ENCODE measurements at regions not wholly inside any gene's neighbourhood (a gene's known extent, or its start where the extent isn't known, plus 50 kb on each side); places are given as distances from the start of the nearest gene placed in this dataset.
A peak's percentile ranks its signal among the peaks of the same experiment; 100 is the strongest.

- TF ChIP-seq CTCF (IDR thresholded peaks at IDR 0.05), result no peak
- H3K27me3 ChIP-seq, result no peaks in the 10 kb centered on the region
- no peak overlapping the region for H3K4me3 ChIP-seq
These were observed 280.5 kb downstream of the NSG2 start for GRCh38 chr5:174325961-174326360.

GRCh38 chr5:174326372-174326771 lies 280.9 kb downstream of the NSG2 start:
- DNase-seq (ENCODE audit: low spot score in 2 of 2), result no peak
- Histone ChIP-seq H3K36me3 (no peaks in the 10 kb centered on the region), H3K27ac (no peak overlapping the region), H3K9me3 (no peaks in the 10 kb centered on the region), H3K4me1 (no peaks in the 10 kb centered on the region), H3K4me3 (no peak overlapping the region), H3K27me3 (no peaks in the 10 kb centered on the region)
- intact Hi-C loops (cut with DNase I), result loop anchor here (5.0 kb wide), 2 partner anchors 91 to 466 kb away; no protein-coding TSS in a partner anchor
- no peak for TF ChIP-seq CTCF (IDR thresholded peaks at IDR 0.05)

More at GRCh38 chr5:174325961-174326360, 280.5 kb downstream of the NSG2 start:
- intact Hi-C loops (cut with DNase I), result loop anchor here (5.0 kb wide), 2 partner anchors 91 to 466 kb away; no protein-coding TSS in a partner anchor
- Histone ChIP-seq H3K27ac (no peak overlapping the region), H3K9me3 (no peaks in the 10 kb centered on the region), H3K36me3 (no peaks in the 10 kb centered on the region), H3K4me1 (no peaks in the 10 kb centered on the region)
- no peak for DNase-seq (ENCODE audit: low spot score in 2 of 2)

GRCh38 chr5:174327317-174327864 lies 281.9 kb downstream of the NSG2 start:
- intact Hi-C loops (cut with DNase I), result loop anchor here (5.0 kb wide), 2 partner anchors 90 to 465 kb away; no protein-coding TSS in a partner anchor
- Histone ChIP-seq H3K4me1 (no peaks in the 10 kb centered on the region), H3K9me3 (no peaks in the 10 kb centered on the region), H3K27ac (no peak overlapping the region), H3K27me3 (no peaks in the 10 kb centered on the region), H3K4me3 (no peak overlapping the region), H3K36me3 (no peaks in the 10 kb centered on the region)
- no peak for DNase-seq (ENCODE audit: low spot score in 2 of 2)
- TF ChIP-seq CTCF (IDR thresholded peaks at IDR 0.05), result peak; percentile 32 to 70 (median 57)

- Histone ChIP-seq H3K27me3 (no peaks in the 10 kb centered on the region), H3K4me1 (no peaks in the 10 kb centered on the region), H3K4me3 (no peak overlapping the region), H3K27ac (no peak overlapping the region), H3K36me3 (no peaks in the 10 kb centered on the region), H3K9me3 (no peaks in the 10 kb centered on the region)
- intact Hi-C loops (cut with DNase I), result loop anchor here (5.0 kb wide), 2 partner anchors 89 to 464 kb away; no protein-coding TSS in a partner anchor
- no peak for TF ChIP-seq CTCF (IDR thresholded peaks at IDR 0.05)
- peak in 1 of 2 donors; percentile 53 for DNase-seq (ENCODE audit: low spot score in 2 of 2)
These were observed 282.4 kb downstream of the NSG2 start for GRCh38 chr5:174327896-174328295.

- no peak for TF ChIP-seq CTCF (IDR thresholded peaks at IDR 0.05)
- intact Hi-C loops (cut with DNase I), result loop anchor here (5.0 kb wide), 2 partner anchors 89 to 464 kb away; no protein-coding TSS in a partner anchor
These were observed 283.3 kb downstream of the NSG2 start for GRCh38 chr5:174328631-174329299.

More at GRCh38 chr5:174328631-174329299, 283.3 kb downstream of the NSG2 start:
- DNase-seq (ENCODE audit: low spot score in 2 of 2), result peak in 1 of 2 donors; percentile 52
- Histone ChIP-seq H3K9me3 (no peaks in the 10 kb centered on the region), H3K27ac (no peak overlapping the region), H3K4me1 (no peaks in the 10 kb centered on the region), H3K27me3 (no peaks in the 10 kb centered on the region), H3K4me3 (no peak overlapping the region), H3K36me3 (no peaks in the 10 kb centered on the region)
